Skin epidermis (tissue), 12 donors: ENCODE measurements at regions not wholly inside any gene's neighbourhood (a gene's known extent, or its start where the extent isn't known, plus 50 kb on each side); places are given as distances from the start of the nearest gene placed in this dataset.
A peak's percentile ranks its signal among the peaks of the same experiment; 100 is the strongest.
"Not testable (repeated sequence)": the region's sequence is repeated elsewhere in the genome, so short reads cannot be mapped to it uniquely, and the experiment has no call there.

Experiments
- H3K27ac ChIP-seq, 21 experiments: fragments of 200-600 bp; sonication (generic) in 11 of 21; one replicate each; pipeline ENCODE4 v1.5.0; 2020; ENCODE audit warnings: mild to moderate bottlenecking in 3 of 21, inconsistent platforms in 2 of 21, moderate library complexity in 2 of 21
- H3K4me3 ChIP-seq, 7 experiments: fragments of 200-600 bp; sonication (generic) in 2 of 7; one replicate each; pipeline ENCODE4 v1.5.0; 2020; ENCODE audit warnings: inconsistent platforms in 2 of 7, mild to moderate bottlenecking in 2 of 7, moderate library complexity in 1 of 7

DNA sequence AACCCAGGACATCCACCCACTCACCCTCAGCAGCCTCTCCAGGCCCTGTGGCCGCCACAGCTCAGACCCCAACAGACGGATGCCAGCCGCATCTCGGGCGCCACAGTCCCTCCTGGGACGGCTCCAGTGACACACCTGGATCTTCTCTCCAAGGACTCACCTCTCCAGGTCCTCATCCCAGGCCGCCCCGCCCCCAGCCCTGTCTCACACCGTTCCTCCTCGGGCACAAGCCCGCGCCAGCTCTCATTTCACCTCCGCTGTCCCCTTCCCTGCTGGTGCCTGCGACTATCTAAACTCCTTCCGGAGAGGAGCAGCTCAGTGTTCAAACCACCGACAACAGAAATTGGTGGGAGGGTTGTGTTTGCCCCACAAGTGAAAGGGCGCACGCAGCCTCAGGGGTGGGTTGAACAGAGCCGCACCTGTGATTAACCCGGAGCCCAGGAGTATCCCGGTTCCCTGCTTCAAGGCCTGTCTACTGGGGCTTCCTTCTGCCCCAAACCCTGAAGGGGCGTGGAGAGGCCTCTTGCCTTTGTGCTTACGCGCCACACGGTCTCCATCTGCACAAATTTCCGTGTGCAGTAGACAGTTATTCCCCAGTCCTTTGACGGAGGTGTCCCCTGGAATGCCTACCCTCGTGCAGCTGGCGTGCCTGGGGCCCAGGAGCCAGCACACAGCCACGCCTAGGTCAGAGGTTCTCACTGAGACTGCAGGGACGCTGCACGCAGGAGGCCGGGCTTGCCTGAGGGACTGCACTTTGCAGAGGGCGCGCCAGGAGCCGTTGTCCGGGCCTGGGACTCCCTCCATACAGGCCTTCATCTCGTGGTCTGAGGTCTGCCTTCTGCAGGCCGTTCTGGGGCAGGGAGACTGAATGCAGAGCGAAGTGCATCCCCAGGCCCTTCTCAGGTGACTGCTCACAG is 232.7 kb downstream of the DLL1 start:
- Histone ChIP-seq H3K27ac (no peak overlapping the region), H3K4me3 (no peak overlapping the region)

GRCh38 chr6:170057034-170057734 is 233.7 kb downstream of the DLL1 start:
- Histone ChIP-seq H3K27ac (no peak overlapping the region), H3K4me3 (no peak overlapping the region)

DNA sequence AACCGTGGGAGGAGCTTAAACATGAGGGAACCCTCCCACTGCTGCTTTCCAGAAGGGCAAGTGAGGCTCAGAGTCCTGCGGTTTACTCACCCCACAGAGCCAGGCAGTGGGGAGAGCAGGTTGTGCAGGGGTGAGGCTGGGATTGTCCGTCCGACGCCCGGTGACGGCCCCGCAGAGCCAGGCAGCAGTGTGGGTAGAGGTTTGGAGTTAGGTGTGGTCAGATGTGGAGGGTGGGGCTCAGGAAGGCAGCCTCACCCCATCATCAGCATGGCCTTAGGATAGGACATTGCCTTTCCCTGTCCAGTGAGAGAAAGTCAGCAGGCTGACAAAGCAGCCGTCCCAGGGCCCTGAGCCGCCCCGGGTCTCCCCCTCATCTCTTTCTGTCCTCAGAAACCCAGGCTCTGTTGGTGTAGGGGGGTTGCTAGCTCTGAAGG is 234.6 kb downstream of the DLL1 start:
- H3K27ac ChIP-seq: no peak overlapping the region
- no peak overlapping the region for H3K4me3 ChIP-seq

DNA sequence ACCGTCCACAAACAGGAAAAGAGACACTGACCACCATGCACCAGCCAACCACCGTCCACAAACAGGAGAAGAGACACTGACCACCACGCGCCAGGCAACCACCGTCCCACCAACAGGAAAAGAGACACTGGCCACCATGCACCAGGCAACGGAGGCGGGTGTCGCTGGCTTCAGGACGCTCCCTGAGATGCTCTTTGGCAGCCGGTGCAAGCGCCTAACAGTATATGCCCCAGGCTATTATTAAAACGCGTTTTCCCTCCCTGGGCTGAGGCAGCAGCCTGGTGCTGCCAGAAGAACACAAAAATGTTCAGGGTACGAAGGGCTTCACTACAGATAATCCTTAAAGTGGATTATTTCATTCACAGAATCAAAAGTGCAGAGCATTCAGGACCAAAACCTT is 235.1 kb downstream of the DLL1 start:
- not testable (repeated sequence) for H3K27ac ChIP-seq

DNA sequence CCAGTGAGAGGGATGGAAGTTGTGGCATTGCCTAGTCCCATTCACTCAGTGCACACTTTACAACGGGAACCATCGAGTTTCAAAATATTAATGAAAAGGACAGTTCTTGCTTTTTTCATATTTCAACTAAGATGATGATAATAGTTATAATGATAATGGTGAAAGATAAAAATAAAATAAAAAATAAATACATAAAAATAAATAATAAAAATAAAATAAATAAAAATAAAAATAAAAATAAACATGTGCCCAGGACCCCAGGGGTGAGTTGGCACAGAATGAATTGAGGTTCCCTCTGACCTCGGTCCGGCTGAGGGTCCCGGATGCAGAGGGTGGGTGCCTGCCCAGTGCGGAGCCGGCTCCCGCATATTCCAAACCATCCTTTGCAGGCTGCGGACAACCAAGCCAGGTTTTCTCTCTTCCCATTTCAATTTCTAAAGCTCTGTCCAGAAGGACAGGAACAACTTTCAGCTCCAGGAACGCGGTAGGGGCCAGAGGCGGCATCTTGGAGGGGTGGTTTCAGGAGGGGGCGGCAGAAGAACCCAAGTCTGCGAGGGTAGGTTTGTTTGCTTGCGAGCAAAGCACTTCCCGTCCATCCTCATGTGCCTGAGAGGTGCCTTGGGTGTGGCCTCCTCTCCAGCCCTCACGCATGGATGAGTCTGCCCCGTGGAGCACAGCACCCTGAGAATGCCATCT is 236.8 kb downstream of the DLL1 start:
- no peak overlapping the region for H3K4me3 ChIP-seq

More for the DNA sequence above, 235.1 kb downstream of the DLL1 start:
- not testable (repeated sequence) for H3K4me3 ChIP-seq

GRCh38 chr6:170052991-170053821 is 237.7 kb downstream of the DLL1 start:
- no peak overlapping the region for H3K27ac ChIP-seq

More for the DNA sequence above, 236.8 kb downstream of the DLL1 start:
- H3K27ac ChIP-seq: no peak overlapping the region

DNA sequence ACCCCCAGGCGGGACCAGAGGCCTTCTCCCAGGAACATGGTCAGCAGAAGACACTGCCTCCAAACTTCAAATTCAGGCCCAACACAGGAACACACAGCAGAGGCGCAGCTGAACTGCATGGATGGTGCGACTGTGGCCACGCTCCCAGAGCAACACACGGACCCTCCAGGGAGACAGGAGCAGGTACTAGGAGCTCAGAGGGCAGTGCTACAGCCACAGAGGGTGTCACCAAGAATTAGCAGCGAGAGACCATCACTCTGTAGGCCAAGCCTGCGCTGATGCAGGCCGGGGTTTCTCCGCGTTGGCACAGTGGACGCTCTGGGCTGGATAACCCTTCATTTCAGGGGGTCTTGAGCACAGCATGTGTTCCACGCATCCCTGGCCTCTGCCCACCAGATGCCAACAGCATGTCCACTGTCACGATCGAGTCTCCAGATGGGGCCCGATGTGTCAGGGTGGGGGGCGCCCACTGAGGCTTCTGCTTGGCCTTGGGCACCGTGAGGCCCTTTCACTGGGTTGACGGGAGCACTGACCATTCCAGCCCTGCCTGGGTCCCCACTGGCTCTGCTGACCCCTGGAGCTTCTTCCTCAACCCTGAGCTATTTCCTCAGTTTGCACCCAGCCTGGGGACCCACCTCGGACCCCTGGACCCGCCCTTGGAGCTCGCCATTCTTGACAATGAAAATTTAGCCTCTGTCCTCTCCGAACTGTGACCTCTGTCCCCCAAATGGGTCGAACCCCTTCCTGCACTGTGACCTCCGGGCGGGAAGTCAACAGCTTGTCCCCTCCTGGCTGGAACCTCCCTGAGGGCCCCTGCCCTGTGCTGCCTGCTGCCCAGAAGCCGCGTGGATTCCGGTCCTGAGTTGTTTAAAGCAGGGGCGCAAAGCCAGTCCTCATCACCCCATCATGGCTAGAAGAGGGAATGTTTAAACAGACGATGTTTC is 239.4 kb downstream of the DLL1 start:
- H3K4me3 ChIP-seq: no peak overlapping the region
- H3K27ac ChIP-seq: no peak overlapping the region

More at GRCh38 chr6:170052991-170053821, 237.7 kb downstream of the DLL1 start:
- H3K4me3 ChIP-seq: no peak overlapping the region

DNA sequence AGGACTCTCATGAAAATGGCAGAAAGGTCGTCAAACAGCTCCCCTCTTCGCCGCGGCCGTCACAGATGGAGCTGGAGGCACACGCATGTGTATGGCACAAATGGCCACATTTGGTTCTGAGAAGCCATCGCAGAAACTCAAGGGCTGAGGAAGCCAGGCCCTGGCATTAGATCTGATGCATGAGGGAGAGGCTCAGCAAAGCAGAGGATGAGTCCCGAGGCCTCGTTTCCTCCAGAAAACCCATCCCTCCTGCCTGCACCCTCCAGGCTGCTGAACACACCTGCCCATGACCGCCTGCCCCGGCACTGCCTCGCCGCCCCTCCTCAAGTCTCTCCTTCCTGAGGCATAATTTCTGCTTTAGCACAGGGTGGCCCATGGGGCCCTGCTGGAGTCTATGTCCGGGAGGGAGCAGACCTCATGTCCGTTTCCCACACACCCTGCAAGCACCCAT is 240.3 kb downstream of the DLL1 start:
- no peak overlapping the region for H3K4me3 ChIP-seq
- peak overlapping the region in 8 of 21 experiments; percentile 3 to 80 (median 19) for H3K27ac ChIP-seq

GRCh38 chr6:170049641-170050561 is 241.0 kb downstream of the DLL1 start:
- Histone ChIP-seq H3K27ac (peak overlapping the region in 17 of 21 experiments; percentile 3 to 80 (median 26)), H3K4me3 (no peak overlapping the region)

- no peak overlapping the region for H3K4me3 ChIP-seq
- H3K27ac ChIP-seq: peak overlapping the region in 19 of 21 experiments; percentile 2 to 80 (median 63)
Measured at GRCh38 chr6:170048615-170049256, 242.1 kb downstream of the DLL1 start.

DNA sequence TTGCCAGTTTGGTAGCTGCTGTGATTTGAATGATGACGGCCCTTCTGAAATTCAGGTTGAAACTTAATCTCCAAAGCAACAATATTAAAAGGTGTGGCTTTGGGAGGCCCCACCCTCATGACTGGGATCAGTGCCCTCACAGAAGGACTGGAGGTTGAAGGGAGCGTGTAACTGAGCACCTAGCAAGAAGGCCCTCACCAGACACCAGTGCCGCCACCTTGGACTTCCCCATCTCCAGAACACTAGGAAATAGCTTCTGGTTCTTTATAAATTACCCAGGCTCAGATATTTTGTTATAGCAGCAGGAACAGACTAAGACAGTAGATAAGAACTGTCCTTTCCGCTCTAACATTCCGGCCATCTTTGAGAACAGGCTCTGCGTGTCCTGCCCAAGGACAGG is 243.1 kb downstream of the DLL1 start:
- peak overlapping the region in 14 of 21 experiments; percentile 4 to 80 (median 64) for H3K27ac ChIP-seq

GRCh38 chr6:170046791-170047626 is 243.9 kb downstream of the DLL1 start:
- Histone ChIP-seq H3K4me3 (no peak overlapping the region), H3K27ac (peak overlapping the region in 9 of 21 experiments; percentile 4 to 78 (median 18))

More for the DNA sequence above, 243.1 kb downstream of the DLL1 start:
- H3K4me3 ChIP-seq: no peak overlapping the region

- H3K27ac ChIP-seq: peak overlapping the region in 2 of 21 experiments; percentile 41 to 46
- no peak overlapping the region for H3K4me3 ChIP-seq
Measured at GRCh38 chr6:170045981-170046667, 244.8 kb downstream of the DLL1 start.

- no peak overlapping the region for H3K27ac ChIP-seq
- no peak overlapping the region for H3K4me3 ChIP-seq
Measured at GRCh38 chr6:170045563-170045960, 245.3 kb downstream of the DLL1 start.
